Calu3 (cell line): ENCODE measurements at regions not wholly inside any gene's neighbourhood (a gene's known extent, or its start where the extent isn't known, plus 50 kb on each side); places are given as distances from the start of the nearest gene placed in this dataset.

Source experiments
- BruUV-seq: library from RNA; stranded (reverse); fragments of 400-500 nt; replicated peaks from 2 replicates; lab custom pipeline; 2021; lab: Mats Ljungman, UMichigan
- CTCF ChIA-PET: fragments of 300-600 bp; sonication (Branson Sonifier 250); formaldehyde crosslinking; loops from one replicate; lab custom pipeline; 2022; ENCODE audit warnings: antibody characterized with exemption; lab: Charles Lee
- DNase-seq: peaks from one replicate; pipeline ENCODE4 v3.0.0; 2022
- H3K27ac Mint-ChIP-seq: one replicate; pipeline ENCODE4 v1.8.0; 2022; ENCODE audit warnings: mixed read lengths; ENCODE audit not compliant: unreplicated experiment
- H3K27me3 Mint-ChIP-seq: one replicate; pipeline ENCODE4 v1.8.0; 2022; ENCODE audit warnings: mixed read lengths; ENCODE audit not compliant: unreplicated experiment
- H3K36me3 Mint-ChIP-seq: one replicate; pipeline ENCODE4 v1.8.0; 2022; ENCODE audit warnings: mild to moderate bottlenecking, moderate library complexity, mixed read lengths; ENCODE audit not compliant: insufficient read depth, unreplicated experiment
- H3K4me1 Mint-ChIP-seq: one replicate; pipeline ENCODE4 v1.8.0; 2022; ENCODE audit warnings: mild to moderate bottlenecking, low read depth, mixed read lengths; ENCODE audit not compliant: unreplicated experiment
- H3K4me3 Mint-ChIP-seq: one replicate; pipeline ENCODE4 v1.8.0; 2022; ENCODE audit warnings: mild to moderate bottlenecking, low read depth, moderate library complexity, mixed read lengths; ENCODE audit not compliant: unreplicated experiment
- H3K9me3 Mint-ChIP-seq: one replicate; pipeline ENCODE4 v1.8.0; 2022; ENCODE audit warnings: low read depth, mixed read lengths; ENCODE audit not compliant: unreplicated experiment
- intact Hi-C: fragments of 100-400 bp; cut with micrococcal nuclease; formaldehyde crosslinking; loops from one replicate; pipeline ENCODE4 v1.10.0; 2022; ENCODE audit not compliant: unreplicated experiment
- TF ChIP-seq, protein P1 (sequence below): fragments of 200-600 bp; IDR thresholded peaks from one replicate; pipeline ENCODE4 v1.8.0; 2022; ENCODE audit warnings: antibody characterized with exemption; ENCODE audit not compliant: unreplicated experiment

DNA sequence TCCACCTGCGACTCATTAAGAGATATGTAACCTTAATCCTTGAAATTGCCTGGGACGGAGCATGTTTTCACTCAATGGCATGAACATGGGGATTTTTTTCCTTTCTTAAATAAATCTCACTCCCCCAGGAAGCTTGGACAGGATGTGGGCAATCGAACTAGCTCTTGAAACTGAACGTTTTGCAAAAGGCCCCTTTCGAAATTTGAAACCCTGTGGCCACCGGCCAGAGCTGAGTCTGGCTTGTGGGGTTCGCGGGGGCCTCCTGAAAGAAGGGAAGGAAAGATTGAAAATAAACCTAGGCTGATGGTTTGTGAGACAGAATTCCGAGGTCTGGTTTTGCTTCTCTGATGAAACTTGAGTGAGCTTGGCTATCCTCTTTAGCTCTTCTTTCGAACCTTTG is 101.4 kb upstream of the RTL1 start:
- no TSS peak for BruUV-seq
- Mint-ChIP-seq H3K9me3 (no peaks in the 10 kb centered on the region), H3K36me3 (peaks cover 6% of the 10 kb centered on the region), H3K4me3 (no peak overlapping the region), H3K27me3 (no peaks in the 10 kb centered on the region), H3K27ac (no peak overlapping the region), H3K4me1 (peaks cover 19% of the 10 kb centered on the region)
- CTCF ChIA-PET = interaction anchor here (1.2 kb wide), 1 partner anchor 10 kb away, joined by 3 read pairs; no protein-coding TSS in a partner anchor
- TF ChIP-seq, protein P1, sequence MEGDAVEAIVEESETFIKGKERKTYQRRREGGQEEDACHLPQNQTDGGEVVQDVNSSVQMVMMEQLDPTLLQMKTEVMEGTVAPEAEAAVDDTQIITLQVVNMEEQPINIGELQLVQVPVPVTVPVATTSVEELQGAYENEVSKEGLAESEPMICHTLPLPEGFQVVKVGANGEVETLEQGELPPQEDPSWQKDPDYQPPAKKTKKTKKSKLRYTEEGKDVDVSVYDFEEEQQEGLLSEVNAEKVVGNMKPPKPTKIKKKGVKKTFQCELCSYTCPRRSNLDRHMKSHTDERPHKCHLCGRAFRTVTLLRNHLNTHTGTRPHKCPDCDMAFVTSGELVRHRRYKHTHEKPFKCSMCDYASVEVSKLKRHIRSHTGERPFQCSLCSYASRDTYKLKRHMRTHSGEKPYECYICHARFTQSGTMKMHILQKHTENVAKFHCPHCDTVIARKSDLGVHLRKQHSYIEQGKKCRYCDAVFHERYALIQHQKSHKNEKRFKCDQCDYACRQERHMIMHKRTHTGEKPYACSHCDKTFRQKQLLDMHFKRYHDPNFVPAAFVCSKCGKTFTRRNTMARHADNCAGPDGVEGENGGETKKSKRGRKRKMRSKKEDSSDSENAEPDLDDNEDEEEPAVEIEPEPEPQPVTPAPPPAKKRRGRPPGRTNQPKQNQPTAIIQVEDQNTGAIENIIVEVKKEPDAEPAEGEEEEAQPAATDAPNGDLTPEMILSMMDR = no peak
- intact Hi-C loops = no loop called here
- DNase-seq = no peak

DNA sequence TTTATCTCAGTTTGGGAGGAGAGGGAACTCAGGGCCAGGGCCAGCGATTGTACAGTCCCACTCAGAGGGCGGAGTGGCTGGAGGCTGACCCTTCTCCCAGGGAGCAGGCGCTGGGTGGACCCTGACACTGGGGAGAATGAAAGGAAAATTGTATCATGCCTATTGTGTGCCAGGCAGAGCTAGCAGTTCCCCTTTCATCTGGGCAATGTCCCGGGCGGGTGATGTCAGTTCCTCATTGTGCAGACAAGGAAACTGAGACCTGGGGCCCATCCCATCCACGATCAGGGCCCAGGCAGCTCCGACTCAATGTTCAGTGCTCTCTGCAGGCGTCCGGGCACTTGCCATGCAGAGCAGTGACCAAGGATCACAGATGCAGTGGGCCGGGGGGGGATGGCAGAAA is 101.9 kb upstream of the RTL1 start:
- CTCF ChIA-PET = interaction anchor here (1.2 kb wide), 1 partner anchor 11 kb away, joined by 3 read pairs; no protein-coding TSS in a partner anchor
- no TSS peak for BruUV-seq
- H3K27ac Mint-ChIP-seq = no peak overlapping the region
- TF ChIP-seq, protein P1 = no peak
- no peaks in the 10 kb centered on the region for H3K27me3 Mint-ChIP-seq
- peaks cover 5% of the 10 kb centered on the region for H3K36me3 Mint-ChIP-seq
- H3K4me1 Mint-ChIP-seq = peaks cover 15% of the 10 kb centered on the region
- no peaks in the 10 kb centered on the region for H3K9me3 Mint-ChIP-seq
- intact Hi-C loops = no loop called here
- no peak overlapping the region for H3K4me3 Mint-ChIP-seq
- no peak for DNase-seq

DNA sequence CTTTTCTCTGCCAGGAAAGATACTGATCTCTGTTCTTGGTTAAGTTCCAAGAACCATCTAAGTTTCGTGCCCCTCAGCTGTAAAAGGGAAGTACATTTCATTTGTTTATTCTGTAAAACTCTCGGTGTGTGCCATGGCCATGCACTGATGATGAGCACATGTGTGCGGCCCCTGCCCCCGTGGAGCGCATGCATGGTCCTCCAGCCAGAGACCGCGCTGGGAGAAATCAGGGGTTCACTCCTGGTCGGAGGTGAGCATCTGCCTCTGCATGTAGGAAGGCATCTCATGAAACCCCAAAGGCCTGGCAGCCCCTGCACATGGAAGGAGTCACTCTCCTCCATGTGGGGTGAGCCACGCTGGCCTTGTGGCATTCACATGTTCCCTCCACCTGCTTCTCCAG is 102.5 kb upstream of the RTL1 start:
- CTCF ChIA-PET = no interaction called here
- Mint-ChIP-seq H3K27me3 (no peaks in the 10 kb centered on the region), H3K36me3 (no peaks in the 10 kb centered on the region), H3K27ac (no peak overlapping the region), H3K4me3 (no peak overlapping the region), H3K9me3 (no peaks in the 10 kb centered on the region), H3K4me1 (peaks cover 9% of the 10 kb centered on the region)
- TF ChIP-seq, protein P1 = no peak
- no peak for DNase-seq
- intact Hi-C loops = no loop called here
- no TSS peak for BruUV-seq

DNA sequence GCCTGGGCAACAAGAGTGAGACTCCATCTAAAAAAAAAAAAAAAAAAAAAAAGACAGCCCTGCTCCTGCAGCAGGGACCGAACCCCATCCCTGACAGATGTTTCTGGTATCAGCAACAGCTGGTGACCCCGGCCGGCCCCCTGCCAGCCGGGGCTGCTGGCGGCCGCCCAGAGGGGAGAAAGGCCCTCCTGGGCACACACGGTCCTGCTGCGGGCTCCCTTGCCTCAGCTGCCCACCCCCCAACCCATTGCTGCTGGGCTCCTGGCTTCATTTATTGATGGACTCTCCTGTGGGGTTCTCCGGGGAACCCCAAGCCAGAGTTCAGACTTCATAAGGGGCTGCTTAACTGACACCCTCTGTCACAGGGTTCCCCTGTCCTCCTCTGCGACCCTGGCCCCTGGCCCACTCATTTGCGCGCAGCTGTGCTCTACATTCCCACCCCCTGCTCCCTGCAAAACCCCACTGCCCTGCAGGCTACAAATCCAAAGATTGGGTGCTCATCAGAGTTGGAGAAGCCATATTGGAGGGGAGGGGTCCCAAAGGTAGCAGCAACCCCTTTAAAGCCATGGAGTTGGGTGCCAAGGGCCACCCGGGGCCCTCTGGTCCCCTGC is 103.6 kb upstream of the RTL1 start:
- TF ChIP-seq, protein P1 = no peak
- DNase-seq = no peak
- BruUV-seq = no TSS peak
- no peaks in the 10 kb centered on the region for H3K36me3 Mint-ChIP-seq
- peaks cover 6% of the 10 kb centered on the region for H3K9me3 Mint-ChIP-seq
- H3K27ac Mint-ChIP-seq = no peak overlapping the region
- H3K27me3 Mint-ChIP-seq = no peaks in the 10 kb centered on the region
- H3K4me3 Mint-ChIP-seq = no peak overlapping the region
- H3K4me1 Mint-ChIP-seq = no peaks in the 10 kb centered on the region
- CTCF ChIA-PET = no interaction called here
- intact Hi-C loops = no loop called here
